SK-N-SH treated with all-trans-retinoic acid at 6 μM for 48 hours (cell line): ENCODE measurements at regions not wholly inside any gene's neighbourhood (a gene's known extent, or its start where the extent isn't known, plus 50 kb on each side); places are given as distances from the start of the nearest gene placed in this dataset.

Experiments
- ATAC-seq: fragments of 200-7000 bp; cut with Tn5 transposase; 3 replicates; pipeline ENCODE4 v1.9.1; 2020; ENCODE audit warnings: mild to moderate bottlenecking, moderate library complexity
- ARNTL ChIP-seq: fragments of 450-650 bp; formaldehyde crosslinking; IDR thresholded peaks from 2 replicates; pipeline ENCODE4 v1.5.0; 2020; ENCODE audit warnings: low read depth, mild to moderate bottlenecking, moderate library complexity, borderline replicate concordance
- CSDC2 ChIP-seq: fragments of 250-450 bp; sonication (Bioruptor Pico); IDR thresholded peaks from 2 replicates; pipeline ENCODE4 v1.5.0; 2020; ENCODE audit warnings: mild to moderate bottlenecking, moderate library complexity
- ESRRG ChIP-seq: fragments of 250-450 bp; sonication (Bioruptor Pico); IDR thresholded peaks from 2 replicates; pipeline ENCODE4 v1.6.1; 2021; ENCODE audit warnings: mild to moderate bottlenecking
- GLIS3 ChIP-seq: fragments of 250-450 bp; sonication (Bioruptor Pico); IDR thresholded peaks from 2 replicates; pipeline ENCODE4 v1.5.0; 2020; ENCODE audit warnings: mild to moderate bottlenecking, moderate library complexity
- ISL1 ChIP-seq: fragments of 250-450 bp; sonication (Bioruptor Pico); IDR thresholded peaks from 2 replicates; pipeline ENCODE4 v2.1.2; 2022; ENCODE audit warnings: mild to moderate bottlenecking, moderate library complexity
- OSR1 ChIP-seq: fragments of 250-450 bp; sonication (Bioruptor Pico); IDR thresholded peaks from 2 replicates; pipeline ENCODE4 v1.8.0; 2022; ENCODE audit warnings: moderate library complexity, mild to moderate bottlenecking, inconsistent platforms
- PPARA ChIP-seq: fragments of 250-450 bp; sonication (Bioruptor Pico); IDR thresholded peaks from 2 replicates; pipeline ENCODE4 v1.5.0; 2020; ENCODE audit warnings: mild to moderate bottlenecking, borderline replicate concordance
- RARB ChIP-seq: fragments of 250-450 bp; sonication (Bioruptor Pico); IDR thresholded peaks from 2 replicates; pipeline ENCODE4 v1.8.0; 2021; ENCODE audit warnings: mild to moderate bottlenecking, moderate library complexity
- TOX ChIP-seq: fragments of 250-450 bp; sonication (Bioruptor Pico); IDR thresholded peaks from 2 replicates; pipeline ENCODE4 v1.8.0; 2021; ENCODE audit warnings: mild to moderate bottlenecking, moderate library complexity, borderline replicate concordance
- ZC3H10 ChIP-seq: fragments of 250-450 bp; sonication (Bioruptor Pico); IDR thresholded peaks from 2 replicates; pipeline ENCODE4 v1.5.1; 2021; ENCODE audit warnings: mild to moderate bottlenecking, moderate library complexity
- ZFP3 ChIP-seq: fragments of 250-450 bp; sonication (Bioruptor Pico); IDR thresholded peaks from 2 replicates; pipeline ENCODE4 v1.5.0; 2020; ENCODE audit warnings: mild to moderate bottlenecking, moderate library complexity
- ZFP30 ChIP-seq: fragments of 450-650 bp; formaldehyde crosslinking; IDR thresholded peaks from 2 replicates; pipeline ENCODE4 v1.5.0; 2022; ENCODE audit warnings: mild to moderate bottlenecking, moderate library complexity
- TF ChIP-seq, protein P1 (sequence below): fragments of 250-450 bp; sonication (Bioruptor Pico); IDR thresholded peaks from 2 replicates; pipeline ENCODE4 v1.8.0; 2021; ENCODE audit warnings: low read depth, mild to moderate bottlenecking, moderate library complexity, borderline replicate concordance
- TF ChIP-seq, protein P2 (sequence below): fragments of 250-450 bp; sonication (Bioruptor Pico); IDR thresholded peaks from 2 replicates; pipeline ENCODE4 v1.5.1; 2021; ENCODE audit warnings: mild to moderate bottlenecking, moderate library complexity

GRCh38 chr3:139728414-139728813 is 50.6 kb upstream of the NMNAT3 start:
- ATAC-seq, result no peak
- TF ChIP-seq ZFP30, result no peak
- TF ChIP-seq GLIS3 (CRISPR knock-in tag), result no peak
- TF ChIP-seq ISL1 (CRISPR knock-in tag), result no peak
- no peak for TF ChIP-seq ARNTL (CRISPR knock-in tag)
- TF ChIP-seq, protein P1, sequence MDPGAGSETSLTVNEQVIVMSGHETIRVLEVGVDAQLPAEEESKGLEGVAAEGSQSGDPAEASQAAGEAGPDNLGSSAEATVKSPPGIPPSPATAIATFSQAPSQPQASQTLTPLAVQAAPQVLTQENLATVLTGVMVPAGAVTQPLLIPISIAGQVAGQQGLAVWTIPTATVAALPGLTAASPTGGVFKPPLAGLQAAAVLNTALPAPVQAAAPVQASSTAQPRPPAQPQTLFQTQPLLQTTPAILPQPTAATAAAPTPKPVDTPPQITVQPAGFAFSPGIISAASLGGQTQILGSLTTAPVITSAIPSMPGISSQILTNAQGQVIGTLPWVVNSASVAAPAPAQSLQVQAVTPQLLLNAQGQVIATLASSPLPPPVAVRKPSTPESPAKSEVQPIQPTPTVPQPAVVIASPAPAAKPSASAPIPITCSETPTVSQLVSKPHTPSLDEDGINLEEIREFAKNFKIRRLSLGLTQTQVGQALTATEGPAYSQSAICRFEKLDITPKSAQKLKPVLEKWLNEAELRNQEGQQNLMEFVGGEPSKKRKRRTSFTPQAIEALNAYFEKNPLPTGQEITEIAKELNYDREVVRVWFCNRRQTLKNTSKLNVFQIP (CRISPR knock-in tag), result no peak
- no peak for TF ChIP-seq ESRRG (CRISPR knock-in tag)
- TF ChIP-seq, protein P2, sequence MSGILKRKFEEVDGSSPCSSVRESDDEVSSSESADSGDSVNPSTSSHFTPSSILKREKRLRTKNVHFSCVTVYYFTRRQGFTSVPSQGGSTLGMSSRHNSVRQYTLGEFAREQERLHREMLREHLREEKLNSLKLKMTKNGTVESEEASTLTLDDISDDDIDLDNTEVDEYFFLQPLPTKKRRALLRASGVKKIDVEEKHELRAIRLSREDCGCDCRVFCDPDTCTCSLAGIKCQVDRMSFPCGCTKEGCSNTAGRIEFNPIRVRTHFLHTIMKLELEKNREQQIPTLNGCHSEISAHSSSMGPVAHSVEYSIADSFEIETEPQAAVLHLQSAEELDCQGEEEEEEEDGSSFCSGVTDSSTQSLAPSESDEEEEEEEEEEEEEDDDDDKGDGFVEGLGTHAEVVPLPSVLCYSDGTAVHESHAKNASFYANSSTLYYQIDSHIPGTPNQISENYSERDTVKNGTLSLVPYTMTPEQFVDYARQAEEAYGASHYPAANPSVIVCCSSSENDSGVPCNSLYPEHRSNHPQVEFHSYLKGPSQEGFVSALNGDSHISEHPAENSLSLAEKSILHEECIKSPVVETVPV (CRISPR knock-in tag), result no peak
- TF ChIP-seq OSR1 (CRISPR knock-in tag), result no peak
- no peak for TF ChIP-seq ZFP3 (CRISPR knock-in tag)
- TF ChIP-seq PPARA (CRISPR knock-in tag), result no peak
- no peak for TF ChIP-seq TOX (CRISPR knock-in tag)
- no peak for TF ChIP-seq ZC3H10 (CRISPR knock-in tag)
- no peak for TF ChIP-seq RARB
- no peak for TF ChIP-seq CSDC2
